GM12878 (cell line): ENCODE measurements at regions not wholly inside any gene's neighbourhood (a gene's known extent, or its start where the extent isn't known, plus 50 kb on each side); places are given as distances from the start of the nearest gene placed in this dataset.

Experiments
- ATAC-seq: fragments of 200-7000 bp; cut with Tn5 transposase; 3 replicates; pipeline ENCODE4 v1.9.1; 2020; ENCODE audit warnings: mild to moderate bottlenecking, moderate library complexity
- BruUV-seq: library from RNA; stranded (reverse); fragments of 400-500 nt; replicated peaks from 2 replicates; lab custom pipeline; 2021; lab: Mats Ljungman, UMichigan
- CTCF ChIA-PET: fragments of 300-600 bp; sonication (Branson Sonifier 250); formaldehyde crosslinking; extraction: SDS; loops from one replicate; lab custom pipeline; 2021; ENCODE audit warnings: inconsistent platforms; lab: Yijun Ruan, JAX
- POLR2A ChIA-PET: fragments of 350-600 bp; formaldehyde crosslinking; extraction: SDS; loops from one replicate; lab custom pipeline; 2021; ENCODE audit warnings: inconsistent platforms; lab: Charles Lee
- RAD21 ChIA-PET: fragments of 300-600 bp; sonication (Branson Sonifier 250); formaldehyde crosslinking; loops from one replicate; lab custom pipeline; 2023; ENCODE audit warnings: antibody characterized with exemption; ENCODE audit not compliant: unreplicated experiment; lab: Charles Lee
- SMC1A ChIA-PET: fragments of 300-600 bp; sonication (Branson Sonifier 250); formaldehyde crosslinking; loops from one replicate; lab custom pipeline; 2023; ENCODE audit not compliant: unreplicated experiment, uncharacterized antibody; lab: Charles Lee
- DNase-seq: peaks from one replicate; pipeline ENCODE4 v3.0.0-alpha.2; 2011; ENCODE audit warnings: low read depth, low spot score
- FAIRE-seq: peaks from 3 replicates; lab custom pipeline; 2011; peaks lifted over from hg19 to GRCh38; lab: Jason Lieb, UNC
- H2AFZ ChIP-seq: 2 replicates; pipeline ENCODE4 v1.6.0; 2011; ENCODE audit warnings: low read depth, low read length, control low read depth; ENCODE audit not compliant: control insufficient read depth
- H3K27ac ChIP-seq: 2 replicates; pipeline ENCODE4 v1.5.1; 2011; ENCODE audit warnings: control low read depth; ENCODE audit not compliant: control insufficient read depth, insufficient read depth
- H3K27me3 ChIP-seq, 2 experiments: replicated peaks in 1 of 2; 2 replicates each; pipeline versions ENCODE4 v1.6.0 to v1.6.1; 2011; ENCODE audit warnings: low read length in 1 of 2; ENCODE audit not compliant: control insufficient read depth in 2 of 2, insufficient read depth in 2 of 2
- H3K36me3 ChIP-seq, 2 experiments: 2 replicates each; pipeline ENCODE4 v1.5.1; 2011; ENCODE audit warnings: low read length in 1 of 2; ENCODE audit not compliant: control insufficient read depth in 2 of 2, insufficient read depth in 2 of 2
- H3K4me1 ChIP-seq: 2 replicates; pipeline ENCODE4 v1.6.1; 2011; ENCODE audit warnings: mild to moderate bottlenecking, low read length, moderate library complexity, mixed read lengths; ENCODE audit not compliant: control insufficient read depth, insufficient read depth
- H3K4me2 ChIP-seq: 2 replicates; pipeline ENCODE4 v1.6.0; 2011; ENCODE audit warnings: control low read depth; ENCODE audit not compliant: control insufficient read depth, insufficient read depth
- H3K4me3 ChIP-seq: fragments of 200-600 bp; sonication (generic); 2 replicates; pipeline ENCODE4 v1.5.1; 2016
- H3K79me2 ChIP-seq: 2 replicates; pipeline ENCODE4 v1.6.0; 2011; ENCODE audit warnings: low read length; ENCODE audit not compliant: control insufficient read depth, insufficient read depth
- H3K9ac ChIP-seq: 2 replicates; pipeline ENCODE4 v1.8.0; 2011; ENCODE audit warnings: low read length, control low read depth, mixed read lengths; ENCODE audit not compliant: control insufficient read depth, insufficient read depth
- H3K9me3 ChIP-seq: replicated peaks from 3 replicates; pipeline ENCODE4 v1.5.1; 2011; ENCODE audit warnings: mild to moderate bottlenecking, low read length; ENCODE audit not compliant: control insufficient read depth, insufficient read depth
- H4K20me1 ChIP-seq: 2 replicates; pipeline ENCODE4 v1.6.0; 2011; ENCODE audit not compliant: control insufficient read depth, insufficient read depth
- BCL3 ChIP-seq: IDR thresholded peaks from 2 replicates; pipeline ENCODE4 v1.6.1; 2011; ENCODE audit warnings: borderline replicate concordance, low read depth, mild to moderate bottlenecking, moderate library complexity, low read length; ENCODE audit not compliant: insufficient read depth, poor library complexity, severe bottlenecking
- CEBPB ChIP-seq, 2 experiments: fragments of 150-350 bp in 1 of 2; IDR thresholded peaks; 2 replicates each; pipeline ENCODE4 v1.6.1; 2012 to 2014; ENCODE audit warnings: low read depth in 2 of 2, low read length in 2 of 2, borderline replicate concordance in 1 of 2, inconsistent platforms in 1 of 2
- IRF3 ChIP-seq: fragments of 450-650 bp; IDR thresholded peaks from 2 replicates; pipeline ENCODE4 v1.6.1; 2014; ENCODE audit warnings: mild to moderate bottlenecking
- LARP7 ChIP-seq: fragments of 450-650 bp; IDR thresholded peaks from 2 replicates; pipeline ENCODE4 v1.6.1; 2017; ENCODE audit warnings: mild to moderate bottlenecking
- NRF1 ChIP-seq: conservative IDR thresholded peaks from 2 replicates; pipeline ENCODE4 v1.6.1; 2011; ENCODE audit warnings: mild to moderate bottlenecking, low read depth, low read length, improper control_type of control experiment
- POU2F2 ChIP-seq: IDR thresholded peaks from 3 replicates; pipeline ENCODE4 v1.6.1; 2011; ENCODE audit warnings: low read depth, mild to moderate bottlenecking, low read length, borderline replicate concordance
- REST ChIP-seq: IDR thresholded peaks from 2 replicates; pipeline ENCODE4 v1.6.1; 2012; ENCODE audit warnings: mild to moderate bottlenecking, low read depth, low read length
- STAT3 ChIP-seq: IDR thresholded peaks from 2 replicates; pipeline ENCODE4 v1.6.1; 2011; ENCODE audit warnings: low read depth, low read length, improper control_type of control experiment
- TARDBP ChIP-seq: IDR thresholded peaks from 2 replicates; pipeline ENCODE4 v1.6.1; 2016; ENCODE audit warnings: borderline replicate concordance
- WGBS: methylation state at CpG from one replicate; pipeline ENCODE4 v1.1.6; 2016; ENCODE audit warnings: low lambda C conversion rate; ENCODE audit not compliant: insufficient replicate concordance, insufficient coverage; ENCODE audit errors: missing lambda C conversion rate; 5-methylcytosine and 5-hydroxymethylcytosine counted together
- in situ Hi-C: fragments of 300-500 bp; cut with MboI; formaldehyde crosslinking; loops from 9 replicates; pipeline ENCODE4 v1.14.3; 2018; ENCODE audit warnings: mixed read lengths
- intact Hi-C: fragments of 100-400 bp; cut with micrococcal nuclease; formaldehyde crosslinking; loops from one replicate; pipeline ENCODE4 v1.14.2; 2022; ENCODE audit not compliant: unreplicated experiment

GRCh38 chr17:22217135-22217534, 524.8 kb downstream of the KCNJ18 start:
- Histone ChIP-seq H3K27me3 (no peaks in the 10 kb centered on the region), H3K4me1 (no peaks in the 10 kb centered on the region), H4K20me1 (no peaks in the 10 kb centered on the region), H3K9ac (no peak overlapping the region), H2AFZ (no peak overlapping the region), H3K4me2 (no peak overlapping the region), H3K79me2 (no peaks in the 10 kb centered on the region), H3K4me3 (no peak overlapping the region), H3K9me3 (no peaks in the 10 kb centered on the region; the same call in 2 of the 3 replicates), H3K36me3 (no peaks in the 10 kb centered on the region), H3K27ac (no peak overlapping the region)
- no peak for TF ChIP-seq POU2F2
- no peak for TF ChIP-seq IRF3
- no peak for TF ChIP-seq BCL3
- no peak for TF ChIP-seq STAT3
- TF ChIP-seq TARDBP = no peak
- CTCF ChIA-PET = no interaction called here
- POLR2A ChIA-PET = no interaction called here
- WGBS = 76% methylated on average over 15 of the region's 27 CpGs
- in situ Hi-C loops = loop anchor here (25.0 kb wide), 1 partner anchor 555 kb away; no protein-coding TSS in a partner anchor
- ATAC-seq = no peak
- RAD21 ChIA-PET = no interaction called here
- SMC1A ChIA-PET = no interaction called here
- intact Hi-C loops = no loop called here
- no TSS peak for BruUV-seq
- no peak for FAIRE-seq
- DNase-seq = no peak

GRCh38 chr17:22221344-22221743, 529.0 kb downstream of the KCNJ18 start:
- no peaks in the 10 kb centered on the region for H4K20me1 ChIP-seq
- SMC1A ChIA-PET = no interaction called here
- intact Hi-C loops = no loop called here
- CTCF ChIA-PET = no interaction called here
- no peaks in the 10 kb centered on the region for H3K27me3 ChIP-seq
- no peak overlapping the region for H3K4me2 ChIP-seq
- in situ Hi-C loops = loop anchor here (10.0 to 25.0 kb wide), 2 partner anchors 53 to 559 kb away; no protein-coding TSS in a partner anchor
- no peaks in the 10 kb centered on the region for H3K36me3 ChIP-seq
- no peak overlapping the region for H3K9ac ChIP-seq
- FAIRE-seq = no peak
- no peak for DNase-seq
- TF ChIP-seq REST = no peak
- TF ChIP-seq LARP7 = no peak
- TF ChIP-seq NRF1 = no peak
- TF ChIP-seq CEBPB (IDR thresholded peaks at IDR 0.05; ENCODE audit: borderline replicate concordance in 1 of 2, low read depth in 2 of 2, low read length in 2 of 2) = no peak
- TF ChIP-seq, all 136 proteins: peak for 0
- Histone ChIP-seq H3K4me3 (no peak overlapping the region), H3K4me1 (no peaks in the 10 kb centered on the region), H3K9me3 (no peaks in the 10 kb centered on the region; the same call in 2 of the 3 replicates), H3K79me2 (no peaks in the 10 kb centered on the region), H2AFZ (no peak overlapping the region), H3K27ac (no peak overlapping the region)
- POLR2A ChIA-PET = no interaction called here
- RAD21 ChIA-PET = no interaction called here
- BruUV-seq = no TSS peak
- WGBS = 17% methylated on average over 8 of the region's 8 CpGs
- no peak for ATAC-seq
